HFF-Myc (cell line): ENCODE measurements at regions not wholly inside any gene's neighbourhood (a gene's known extent, or its start where the extent isn't known, plus 50 kb on each side); places are given as distances from the start of the nearest gene placed in this dataset.

Source experiments
- DNase-seq: peaks from one replicate; pipeline ENCODE4 v3.0.0-alpha.2; 2011; ENCODE audit warnings: low read depth; ENCODE audit errors: extremely low read depth
- H3K4me3 ChIP-seq: replicated peaks from 2 replicates; pipeline ENCODE4 v1.5.1; 2011; ENCODE audit warnings: low read depth, mild to moderate bottlenecking, control low read depth, low read length
- TF ChIP-seq, protein P1 (sequence below): IDR thresholded peaks from 2 replicates; pipeline ENCODE4 v1.5.1; 2012; ENCODE audit warnings: mild to moderate bottlenecking, low read depth, low read length, control low read depth; ENCODE audit errors: missing control alignments

GRCh38 chr17:33661975-33662374 is 368.9 kb upstream of the ASIC2 start:
- TF ChIP-seq, protein P1, sequence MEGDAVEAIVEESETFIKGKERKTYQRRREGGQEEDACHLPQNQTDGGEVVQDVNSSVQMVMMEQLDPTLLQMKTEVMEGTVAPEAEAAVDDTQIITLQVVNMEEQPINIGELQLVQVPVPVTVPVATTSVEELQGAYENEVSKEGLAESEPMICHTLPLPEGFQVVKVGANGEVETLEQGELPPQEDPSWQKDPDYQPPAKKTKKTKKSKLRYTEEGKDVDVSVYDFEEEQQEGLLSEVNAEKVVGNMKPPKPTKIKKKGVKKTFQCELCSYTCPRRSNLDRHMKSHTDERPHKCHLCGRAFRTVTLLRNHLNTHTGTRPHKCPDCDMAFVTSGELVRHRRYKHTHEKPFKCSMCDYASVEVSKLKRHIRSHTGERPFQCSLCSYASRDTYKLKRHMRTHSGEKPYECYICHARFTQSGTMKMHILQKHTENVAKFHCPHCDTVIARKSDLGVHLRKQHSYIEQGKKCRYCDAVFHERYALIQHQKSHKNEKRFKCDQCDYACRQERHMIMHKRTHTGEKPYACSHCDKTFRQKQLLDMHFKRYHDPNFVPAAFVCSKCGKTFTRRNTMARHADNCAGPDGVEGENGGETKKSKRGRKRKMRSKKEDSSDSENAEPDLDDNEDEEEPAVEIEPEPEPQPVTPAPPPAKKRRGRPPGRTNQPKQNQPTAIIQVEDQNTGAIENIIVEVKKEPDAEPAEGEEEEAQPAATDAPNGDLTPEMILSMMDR = no peak
- no peak overlapping the region for H3K4me3 ChIP-seq
- DNase-seq = no peak

- TF ChIP-seq, protein P1 = no peak
- H3K4me3 ChIP-seq = no peak overlapping the region
- no peak for DNase-seq
Measured at GRCh38 chr17:33664116-33664840, 371.2 kb upstream of the ASIC2 start.

GRCh38 chr17:33667052-33667509 is 374.0 kb upstream of the ASIC2 start:
- H3K4me3 ChIP-seq = no peak overlapping the region
- DNase-seq = peak; percentile 2
- TF ChIP-seq, protein P1 = no peak

DNA sequence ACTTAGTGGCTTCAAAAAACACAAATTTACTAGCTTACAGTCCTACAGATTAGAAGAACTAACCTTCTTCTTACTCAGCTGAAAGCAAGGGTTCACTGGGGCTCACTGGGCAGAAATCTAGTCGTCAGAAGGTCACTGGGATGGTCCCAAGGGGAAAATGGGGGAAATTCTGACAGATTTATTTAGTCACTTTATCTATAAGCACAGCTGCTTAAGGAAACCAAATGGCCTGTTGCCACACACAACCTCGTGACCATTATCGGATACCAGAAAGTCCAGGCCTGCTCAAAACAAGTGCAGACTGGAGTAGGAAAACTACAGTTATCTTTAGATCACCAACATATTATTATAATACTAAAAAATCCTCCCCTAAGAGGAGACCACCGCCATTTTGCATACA is 374.6 kb upstream of the ASIC2 start:
- TF ChIP-seq, protein P1 = no peak
- no peak for DNase-seq
- no peak overlapping the region for H3K4me3 ChIP-seq

GRCh38 chr17:33668516-33668915 is 375.4 kb upstream of the ASIC2 start:
- no peak overlapping the region for H3K4me3 ChIP-seq
- DNase-seq = no peak
- TF ChIP-seq, protein P1 = no peak

DNA sequence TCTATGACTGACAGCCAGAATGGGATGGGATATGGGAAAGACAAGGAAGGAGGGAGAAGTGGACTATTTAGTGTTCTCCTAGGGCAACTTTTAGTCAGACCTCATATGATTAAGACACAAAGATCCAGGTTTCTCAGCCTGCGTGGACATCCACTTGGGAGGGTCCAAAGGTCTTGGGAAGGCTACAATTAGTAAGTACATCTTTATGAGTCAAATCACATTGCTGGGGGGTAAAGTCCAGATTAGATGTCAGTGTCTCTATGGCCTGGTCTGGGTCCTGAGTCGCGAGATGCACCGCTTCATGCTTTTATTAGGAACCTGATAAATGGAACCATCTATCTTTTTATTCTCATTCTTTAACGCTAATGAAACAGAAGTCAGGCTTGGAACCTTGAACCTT is 378.4 kb upstream of the ASIC2 start:
- H3K4me3 ChIP-seq = no peak overlapping the region
- DNase-seq = no peak
- TF ChIP-seq, protein P1 = no peak

- TF ChIP-seq, protein P1 = peak; percentile 65
- H3K4me3 ChIP-seq = no peak overlapping the region
- peak; percentile 19 for DNase-seq
Measured at GRCh38 chr17:33674685-33675084, 381.6 kb upstream of the ASIC2 start.
